ENCODE measurements at regions not wholly inside any gene's neighbourhood (a gene's known extent, or its start where the extent isn't known, plus 50 kb on each side); places are given as distances from the start of the nearest gene placed in this dataset.
"Not testable (repeated sequence)": the region's sequence is repeated elsewhere in the genome, so short reads cannot be mapped to it uniquely, and the experiment has no call there.

DNA sequence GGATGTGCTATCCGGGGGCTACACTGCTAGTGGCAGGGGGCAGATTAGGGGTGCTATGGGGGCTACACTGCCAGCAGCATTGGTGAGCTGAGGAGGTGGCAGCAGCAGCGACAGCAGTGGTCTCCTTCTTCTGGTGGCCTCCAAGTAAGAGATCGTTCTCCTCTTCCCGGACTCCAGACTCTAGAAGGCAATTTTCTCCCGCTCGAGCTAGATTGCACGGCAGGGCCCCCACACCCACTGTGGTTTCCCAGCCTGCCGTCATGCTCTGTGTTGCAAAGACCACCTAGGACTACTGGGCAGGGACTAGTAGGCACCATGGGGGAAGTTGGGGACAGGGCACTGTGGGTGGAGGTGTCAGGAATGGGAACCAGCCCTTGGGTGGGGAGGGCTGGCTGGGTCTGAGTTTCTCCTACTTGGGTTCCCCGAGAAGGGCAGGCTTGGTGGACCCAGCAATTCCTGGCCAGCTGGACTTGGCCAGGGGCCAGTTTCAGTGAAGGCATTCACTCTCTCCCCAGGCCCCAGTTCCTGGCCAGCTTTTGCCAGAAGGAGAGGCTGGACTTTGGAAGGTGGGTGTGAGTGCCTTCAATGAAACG is 203.4 kb upstream of the WSB1 start:
- DNase-seq (ENCODE audit: low spot score in 2 of 2); FAIRE-seq: not testable (repeated sequence)

DNA sequence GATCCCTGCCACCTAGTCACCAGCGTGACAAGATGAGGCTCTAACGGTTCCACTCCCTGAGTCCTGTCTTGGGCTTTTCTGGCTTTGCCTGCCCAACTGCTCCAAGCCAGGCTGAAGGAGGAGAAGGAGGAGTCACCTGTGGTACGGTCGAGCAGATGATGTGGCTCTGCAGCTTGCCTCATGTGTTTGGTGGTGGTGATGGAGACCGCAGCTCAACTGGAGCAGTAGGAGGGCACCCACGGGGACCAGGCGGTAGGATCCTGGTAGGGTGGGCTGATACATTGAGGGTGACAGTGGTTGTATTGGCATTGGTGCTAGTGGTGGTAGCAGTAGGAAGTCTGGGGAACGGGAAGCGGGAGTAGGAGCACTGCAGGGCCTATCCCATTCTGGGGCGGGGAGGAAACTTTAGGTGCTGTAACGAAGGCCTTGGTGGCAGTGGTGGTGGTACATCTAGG is 202.8 kb upstream of the WSB1 start:
- FAIRE-seq = no peak
- no peak for DNase-seq (ENCODE audit: low spot score in 2 of 2)

DNA sequence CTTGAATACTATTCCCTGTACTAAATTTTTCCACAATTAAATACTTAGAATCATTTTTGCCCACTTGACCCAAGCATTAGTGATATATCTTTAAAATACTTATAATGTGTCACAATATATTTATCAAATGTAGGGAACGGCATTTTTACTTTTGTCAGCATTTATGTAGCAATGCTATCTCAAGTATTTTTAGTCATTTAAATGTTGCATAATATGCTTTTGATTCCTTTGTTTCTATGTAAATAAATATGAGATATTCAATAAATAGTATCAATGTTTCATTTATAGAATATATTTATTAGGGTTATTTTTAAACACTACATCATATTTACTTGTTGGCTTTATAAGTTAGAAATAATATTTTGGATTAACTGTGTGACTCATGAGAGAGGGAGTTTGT is 199.7 kb upstream of the WSB1 start:
- not testable (repeated sequence) for DNase-seq (ENCODE audit: low spot score in 2 of 2)
- peak; percentile 28 for FAIRE-seq

DNA sequence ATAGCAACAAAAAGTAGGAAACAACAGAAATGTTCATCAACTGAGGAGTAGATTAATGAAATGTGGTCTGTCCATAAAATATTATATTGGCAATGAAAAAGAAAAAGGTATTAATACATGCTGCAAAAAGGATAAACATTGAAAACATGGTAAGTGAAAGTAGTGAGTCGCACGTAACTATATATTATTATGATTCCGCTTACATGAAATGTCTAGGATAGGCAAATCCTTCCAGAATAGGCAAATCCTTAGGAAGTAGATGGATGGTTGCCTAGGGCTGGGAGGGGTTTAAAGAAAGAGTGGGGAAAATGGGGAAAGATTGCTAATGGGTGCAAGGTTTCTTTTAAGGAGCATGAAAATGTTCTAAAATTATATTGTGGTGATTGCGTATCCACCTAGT is 198.1 kb upstream of the WSB1 start:
- not testable (repeated sequence) for DNase-seq (ENCODE audit: low spot score in 2 of 2); FAIRE-seq

DNA sequence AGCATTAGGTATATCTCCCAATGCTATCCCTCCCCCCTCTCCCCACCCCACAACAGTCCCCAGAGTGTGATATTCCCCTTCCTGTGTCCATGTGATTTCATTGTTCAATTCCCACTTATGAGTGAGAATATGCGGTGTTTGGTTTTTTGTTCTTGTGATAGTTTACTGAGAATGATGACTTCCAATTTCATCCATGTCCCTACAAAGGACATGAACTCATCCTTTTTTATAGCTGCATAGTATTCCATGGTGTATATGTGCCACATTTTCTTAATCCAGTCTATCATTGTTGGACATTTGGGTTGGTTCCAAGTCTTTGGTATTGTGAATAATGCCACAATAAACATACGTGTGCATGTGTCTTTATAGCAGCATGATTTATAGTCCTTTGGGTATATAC is 194.6 kb upstream of the WSB1 start:
- FAIRE-seq; DNase-seq (ENCODE audit: low spot score in 2 of 2): not testable (repeated sequence)

DNA sequence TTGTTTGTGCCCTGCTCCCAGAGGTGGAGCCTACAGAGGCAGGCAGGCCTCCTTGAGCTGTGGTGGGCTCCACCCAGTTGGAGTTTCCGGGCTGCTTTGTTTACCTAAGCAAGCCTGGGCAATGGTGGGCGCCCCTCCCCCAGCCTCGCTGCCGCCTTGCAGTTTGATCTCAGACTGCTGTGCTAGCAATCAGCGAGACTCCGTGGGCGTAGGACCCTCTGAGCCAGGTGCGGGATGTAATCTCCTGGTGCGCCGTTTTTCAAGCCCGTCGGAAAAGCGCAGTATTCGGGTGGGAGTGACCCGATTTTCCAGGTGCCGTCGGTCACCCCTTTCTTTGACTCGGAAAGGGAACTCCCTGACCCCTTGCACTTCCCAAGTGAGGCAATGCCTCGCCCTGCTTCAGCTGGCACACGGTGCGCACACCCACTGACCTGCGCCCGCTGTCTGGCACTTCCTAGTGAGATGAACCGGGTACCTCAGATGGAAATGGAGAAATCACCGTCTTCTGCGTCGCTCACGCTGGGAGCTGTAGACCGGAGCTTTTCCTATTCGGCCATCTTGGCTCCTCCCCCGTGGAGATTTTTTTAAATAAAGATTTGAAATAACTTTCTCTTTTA is 189.2 kb upstream of the WSB1 start:
- not testable (repeated sequence) for FAIRE-seq; DNase-seq (ENCODE audit: low spot score in 2 of 2)

DNA sequence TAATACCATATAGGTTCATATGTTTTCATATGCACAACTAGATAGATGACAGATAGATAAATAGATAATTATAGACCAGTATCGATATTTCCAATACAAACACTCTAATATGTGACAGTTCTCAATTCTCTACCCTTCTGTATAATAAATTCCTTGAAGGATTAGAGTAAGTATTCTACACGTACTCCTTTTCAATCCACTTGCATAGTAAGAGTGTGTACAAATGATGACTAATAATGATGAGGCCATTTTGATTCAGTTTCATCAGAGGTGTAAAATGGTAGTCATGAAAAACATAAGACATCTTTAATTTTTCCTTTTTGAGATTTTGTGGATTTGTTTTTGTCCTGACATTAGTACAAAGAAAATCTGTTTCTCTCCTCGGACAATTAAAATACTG is 188.3 kb upstream of the WSB1 start:
- DNase-seq (ENCODE audit: low spot score in 2 of 2) = no peak
- FAIRE-seq = peak; percentile 10

DNA sequence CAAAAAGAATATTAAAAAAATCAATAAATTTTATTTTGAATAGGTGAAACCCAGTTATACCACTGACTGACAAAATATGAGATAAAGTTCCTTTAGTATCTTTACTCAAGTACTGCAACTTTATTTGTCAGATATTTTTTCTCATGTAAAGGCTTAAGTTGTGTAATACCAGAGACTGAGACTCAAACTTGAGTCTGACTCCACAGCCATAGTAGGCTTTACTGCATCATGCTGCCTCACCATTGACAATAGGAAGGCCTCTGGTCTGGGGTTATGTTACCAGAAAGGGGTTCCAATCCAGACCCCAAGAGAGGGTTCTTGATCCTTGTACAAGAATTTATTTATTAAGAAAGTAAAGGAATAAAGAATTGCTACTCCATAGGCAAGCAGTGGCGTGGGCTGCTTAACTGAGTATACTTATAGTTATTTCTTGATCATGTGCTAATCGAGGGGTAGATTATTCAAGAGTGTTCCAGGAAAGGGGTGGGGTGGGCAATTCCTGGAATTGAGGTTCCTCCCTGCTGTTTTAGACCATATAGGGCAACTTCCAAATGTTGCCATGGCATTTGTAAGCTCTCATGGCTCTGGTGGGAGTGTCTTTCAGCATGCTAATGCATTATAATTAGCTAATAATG is 187.4 kb upstream of the WSB1 start:
- DNase-seq (ENCODE audit: low spot score in 2 of 2) (no peak), FAIRE-seq (no peak)

DNA sequence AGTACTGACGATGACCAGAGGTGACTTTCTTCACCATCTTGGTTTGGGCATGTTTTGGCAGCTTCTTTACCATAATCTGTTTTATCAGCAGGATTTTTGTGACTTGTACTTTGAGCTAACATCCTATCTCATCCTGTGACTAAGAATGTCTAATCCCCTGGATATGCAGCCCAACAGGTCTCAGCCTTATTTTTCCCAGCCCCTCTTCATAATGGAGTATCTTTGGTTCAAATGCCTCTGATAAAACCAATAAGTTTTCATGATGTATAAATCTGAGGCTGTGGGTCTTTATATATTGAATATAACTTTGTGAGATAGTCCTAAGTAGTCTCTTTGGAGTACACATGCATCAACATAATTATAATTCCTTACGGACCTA is 186.9 kb upstream of the WSB1 start:
- FAIRE-seq (no peak), DNase-seq (ENCODE audit: low spot score in 2 of 2) (no peak)

DNA sequence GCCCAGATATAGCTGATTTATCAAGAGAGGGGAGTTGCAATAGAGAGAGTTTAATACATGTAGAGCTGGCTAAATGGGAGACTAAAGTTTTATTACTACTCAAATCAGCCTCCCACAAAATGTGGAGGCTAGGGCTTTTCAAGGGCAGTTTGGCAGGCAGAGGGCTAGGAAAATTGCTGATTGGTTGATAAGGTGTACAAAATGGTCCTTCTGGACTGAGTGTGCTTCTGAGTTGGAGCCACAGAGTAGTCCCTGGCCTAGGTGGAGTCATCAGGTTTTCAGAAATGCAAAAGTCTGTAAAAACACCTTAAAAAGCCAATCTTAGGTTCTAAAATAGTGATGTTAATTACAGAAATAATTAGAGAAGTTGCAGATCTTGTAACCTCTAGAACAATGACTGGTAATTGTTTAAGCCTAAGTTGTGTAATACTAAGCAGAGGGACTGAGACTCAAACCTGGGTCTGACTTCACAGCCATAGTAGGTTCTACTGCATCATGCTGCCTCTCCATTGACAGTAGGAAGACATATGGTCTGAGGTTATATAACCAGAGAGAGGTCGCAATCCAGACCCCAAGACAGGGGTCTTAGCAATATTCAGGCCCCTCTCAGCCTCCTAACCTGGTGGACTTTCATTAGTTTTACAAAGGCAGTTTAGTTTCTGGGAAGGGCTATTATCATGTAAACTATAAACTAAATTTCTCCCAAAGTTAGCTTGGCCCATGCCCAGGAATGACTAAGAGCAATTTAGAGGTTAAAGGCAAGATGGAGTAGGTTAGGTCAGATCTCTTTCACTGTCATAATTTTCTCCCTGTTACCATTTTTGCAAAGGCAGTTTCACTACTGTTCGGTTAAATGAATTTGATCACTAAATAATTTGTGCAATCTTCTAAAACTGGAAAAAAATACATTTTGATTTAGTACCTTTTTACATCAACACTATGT is 186.3 kb upstream of the WSB1 start:
- peak; percentile 21 for FAIRE-seq
- not testable (repeated sequence) for DNase-seq (ENCODE audit: low spot score in 2 of 2)

DNA sequence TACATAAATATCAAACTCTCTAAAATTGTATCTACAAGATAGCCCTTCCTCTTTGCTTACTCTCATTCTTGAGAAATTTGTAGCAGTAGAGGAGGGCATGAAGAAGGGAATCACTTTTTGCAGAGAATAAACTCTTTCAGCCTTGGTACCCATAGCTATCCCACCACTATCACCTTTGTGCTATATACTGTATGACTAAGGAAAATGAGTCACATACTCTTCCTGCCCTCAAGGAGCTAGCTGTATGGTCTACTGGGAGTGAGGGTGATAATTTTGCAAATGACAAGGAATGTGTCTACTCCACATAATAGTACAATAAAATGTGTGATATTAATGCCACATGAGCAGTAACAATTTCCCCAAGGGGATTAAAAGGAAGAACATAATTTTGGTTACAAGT is 184.6 kb upstream of the WSB1 start:
- FAIRE-seq (no peak), DNase-seq (ENCODE audit: low spot score in 2 of 2) (no peak)

DNA sequence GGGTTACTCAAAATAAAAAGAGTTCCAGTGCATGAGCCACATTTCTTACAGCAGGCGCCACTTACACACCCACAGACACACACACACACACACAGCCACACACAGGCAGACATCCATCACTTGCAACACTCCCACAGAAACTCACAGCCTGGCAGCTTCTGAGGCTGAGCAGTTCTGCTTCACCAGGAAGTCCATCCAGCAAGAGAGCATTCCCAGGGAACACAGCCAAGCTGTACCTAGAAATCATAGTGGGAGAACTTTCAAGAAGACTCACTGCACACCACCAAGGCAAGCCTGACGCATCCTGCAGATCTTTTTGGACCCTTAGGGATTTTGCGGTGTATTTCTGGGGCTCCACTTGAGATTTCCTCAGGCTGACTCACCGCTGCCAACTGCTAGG is 140.9 kb upstream of the WSB1 start:
- peak in 1 of 2 donors; percentile 27 for DNase-seq (ENCODE audit: low spot score in 2 of 2)

DNA sequence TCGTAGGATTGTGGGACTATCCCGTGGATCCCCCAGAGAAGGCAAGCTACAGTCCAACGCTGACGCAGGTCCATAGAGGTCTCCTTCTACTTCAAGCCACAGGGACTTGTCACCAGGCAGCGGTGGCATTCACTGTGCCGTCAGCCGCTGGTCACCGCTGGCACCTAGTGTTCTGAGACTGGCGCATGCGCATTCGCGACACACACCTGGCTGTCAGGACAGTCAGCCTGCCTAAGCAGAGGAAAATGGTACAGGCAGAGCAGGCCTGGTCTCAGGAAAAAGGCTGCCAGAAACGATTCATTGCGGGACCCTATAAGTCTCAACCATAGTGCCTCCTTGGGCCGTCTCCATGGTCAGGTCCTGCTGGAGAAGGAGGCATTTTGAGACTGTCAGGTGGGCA is 138.0 kb upstream of the WSB1 start:
- DNase-seq (ENCODE audit: low spot score in 2 of 2) (no peak), FAIRE-seq (no peak)

More for the DNA sequence above, 140.9 kb upstream of the WSB1 start:
- FAIRE-seq = no peak

DNA sequence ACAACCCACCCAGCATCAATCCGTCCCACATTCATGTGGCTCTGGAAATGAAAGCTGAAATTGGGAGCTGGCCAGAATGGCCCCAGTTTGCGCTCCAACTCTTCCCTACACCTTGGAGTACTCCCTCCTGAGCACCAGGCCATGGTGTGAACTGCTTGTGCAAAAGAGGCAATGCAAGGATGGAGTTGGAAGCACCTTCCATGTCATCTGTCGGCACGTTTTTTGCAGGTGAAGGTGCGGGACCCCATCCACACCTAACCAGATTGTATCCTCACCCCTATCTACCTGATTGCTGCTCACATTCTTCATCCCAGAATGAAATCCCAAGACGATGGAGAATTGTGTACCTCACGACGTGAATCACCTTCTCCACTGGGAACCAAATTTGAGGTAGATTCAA is 136.6 kb upstream of the WSB1 start:
- FAIRE-seq (no peak), DNase-seq (ENCODE audit: low spot score in 2 of 2) (no peak)

DNA sequence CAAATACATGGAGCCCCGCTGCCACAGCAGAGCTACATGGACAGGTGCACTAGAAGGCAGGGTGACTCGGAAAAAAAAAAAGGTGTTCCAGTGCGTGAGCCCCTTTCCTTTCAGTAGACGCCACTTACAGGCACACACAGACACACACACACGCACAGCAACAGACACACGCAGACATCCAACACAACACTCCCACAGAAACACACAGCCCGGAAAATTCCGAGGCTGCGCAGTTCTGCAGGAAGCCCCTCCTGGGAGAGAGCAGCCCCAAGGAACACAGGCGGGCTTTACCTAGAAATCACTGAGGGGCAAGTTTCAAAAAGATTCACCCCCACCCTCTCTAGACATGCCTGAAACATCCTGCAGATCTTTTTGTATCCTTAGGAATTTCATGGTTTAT is 136.0 kb upstream of the WSB1 start:
- no peak for DNase-seq (ENCODE audit: low spot score in 2 of 2)
- FAIRE-seq = no peak

DNA sequence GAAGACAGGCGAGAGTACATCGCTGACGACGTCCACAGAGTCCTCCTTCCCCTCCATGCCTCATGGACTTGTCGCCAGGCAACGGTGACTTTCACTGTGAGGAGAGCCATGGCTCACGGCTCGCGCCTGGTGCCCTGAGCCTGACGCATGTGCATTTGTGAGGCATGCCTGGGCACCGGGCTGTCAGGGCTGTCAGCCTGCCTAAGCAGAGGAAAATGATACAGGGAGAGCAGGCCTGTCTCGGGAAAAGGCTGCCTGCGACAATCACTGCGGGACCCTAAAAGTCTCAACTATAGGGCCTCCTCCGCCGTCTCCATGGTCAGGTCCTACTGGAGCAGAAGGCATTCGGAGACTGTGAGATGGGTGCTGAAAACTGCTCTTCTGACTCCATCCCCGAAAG is 135.5 kb upstream of the WSB1 start:
- no peak for DNase-seq (ENCODE audit: low spot score in 2 of 2)
- no peak for FAIRE-seq

DNA sequence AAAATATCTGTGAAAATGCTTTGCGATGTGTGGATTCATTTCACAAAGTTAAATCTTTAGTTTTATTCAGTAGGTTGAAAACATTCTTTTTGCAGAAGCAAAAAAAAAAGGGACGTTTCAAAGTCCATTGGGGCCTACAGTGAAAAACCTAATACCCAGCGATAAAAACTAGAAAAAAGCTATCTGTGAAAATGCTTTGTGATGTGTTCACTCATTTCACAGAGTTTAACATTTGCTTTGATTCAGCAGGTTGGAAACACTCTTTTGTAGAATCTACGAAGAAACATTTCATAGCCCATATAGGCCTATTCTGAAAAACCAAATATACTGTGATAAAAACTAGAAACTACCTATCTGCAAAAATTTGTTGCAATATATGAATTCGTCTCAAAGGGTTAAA is 113.6 kb upstream of the WSB1 start:
- FAIRE-seq (no peak), DNase-seq (ENCODE audit: low spot score in 2 of 2) (no peak)

DNA sequence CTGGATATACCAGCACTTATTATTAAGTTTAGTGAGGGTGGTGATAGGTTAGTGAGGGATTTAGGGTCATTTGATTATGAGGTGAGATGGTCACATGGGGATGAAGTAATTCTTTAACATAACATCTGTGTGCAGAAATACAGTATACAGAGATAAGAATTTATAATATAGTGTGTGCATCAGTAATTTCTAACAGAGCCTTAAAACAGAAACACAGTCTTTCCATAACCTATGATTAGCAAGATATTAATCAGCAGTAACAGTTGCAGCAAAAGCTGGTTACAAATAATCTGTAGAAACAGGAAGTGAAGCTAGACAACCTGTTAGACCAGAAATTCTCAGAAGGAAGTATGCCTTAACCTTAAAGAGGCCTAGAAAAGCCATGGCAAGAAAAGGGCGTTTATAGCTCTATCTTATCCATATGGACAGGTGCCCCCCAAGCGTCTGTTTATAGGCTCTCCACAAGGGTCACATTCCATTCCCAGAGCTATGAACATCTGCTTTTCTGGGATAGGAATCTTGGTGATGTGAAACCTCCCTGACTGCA is 112.5 kb upstream of the WSB1 start:
- not testable (repeated sequence) for FAIRE-seq; DNase-seq (ENCODE audit: low spot score in 2 of 2)

DNA sequence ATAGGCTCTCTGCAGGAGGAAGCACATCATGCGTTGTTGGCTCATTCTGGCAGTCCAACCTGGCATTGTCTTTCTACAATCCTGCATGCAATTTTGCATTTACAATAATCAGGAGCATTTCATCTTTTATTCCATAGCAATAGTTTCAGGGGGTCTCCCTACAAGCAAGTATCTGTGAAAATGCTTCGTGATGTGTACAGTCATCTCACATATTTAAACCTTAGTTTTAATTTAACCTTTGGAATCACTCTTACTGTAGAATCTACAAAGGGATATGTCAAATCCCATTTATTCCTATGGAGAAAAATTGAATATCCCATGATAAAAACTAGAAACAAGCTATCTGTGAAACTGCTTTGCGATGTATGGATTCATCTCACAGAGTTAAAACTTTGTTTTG is 112.0 kb upstream of the WSB1 start:
- no peak for FAIRE-seq
- DNase-seq (ENCODE audit: low spot score in 2 of 2) = no peak

DNA sequence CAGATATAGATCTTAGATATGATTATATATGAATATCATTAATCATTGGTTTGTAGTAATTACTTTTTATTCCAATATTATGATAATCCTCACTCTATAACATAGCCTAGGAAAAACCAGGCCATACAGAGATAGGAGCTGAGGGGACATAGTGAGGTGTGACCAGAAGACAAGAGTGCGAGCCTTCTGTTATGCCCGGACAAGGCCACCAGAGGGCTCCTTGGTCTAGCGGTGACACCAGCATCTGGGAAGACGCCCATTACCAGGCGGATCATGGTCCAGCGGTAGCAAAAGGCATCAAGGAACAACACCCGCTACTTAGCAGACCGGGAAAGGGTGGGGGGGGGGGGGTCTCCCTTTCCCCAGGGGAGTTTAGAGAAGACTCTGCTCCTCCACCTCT is 96.4 kb upstream of the WSB1 start:
- FAIRE-seq; DNase-seq (ENCODE audit: low spot score in 2 of 2): not testable (repeated sequence)

DNA sequence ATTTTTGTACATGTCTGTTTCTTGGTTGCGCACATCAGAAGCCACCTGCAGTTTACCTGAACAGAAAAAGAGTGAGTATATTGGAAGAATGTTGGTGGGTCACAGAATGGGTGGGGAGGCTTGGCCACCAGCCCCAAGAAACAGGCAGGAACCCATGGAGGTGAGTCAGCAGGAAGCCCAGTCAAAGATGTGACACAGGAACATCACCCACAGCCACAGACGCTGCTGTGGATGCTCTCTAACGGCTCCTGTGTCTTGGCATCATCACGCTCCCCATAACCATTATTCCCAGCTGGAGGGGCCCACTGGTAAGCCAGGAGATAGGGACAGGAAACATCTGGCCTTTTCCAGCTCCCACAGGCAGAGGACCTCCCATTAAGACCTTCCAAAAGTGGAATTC is 94.0 kb upstream of the WSB1 start:
- no peak for DNase-seq (ENCODE audit: low spot score in 2 of 2)
- FAIRE-seq = no peak

All from frontal cortex (tissue), 3 donors.